PC-9 (cell line): ENCODE measurements at regions not wholly inside any gene's neighbourhood (a gene's known extent, or its start where the extent isn't known, plus 50 kb on each side); places are given as distances from the start of the nearest gene placed in this dataset.

Experiments used
- BruUV-seq: library from RNA; stranded (reverse); fragments of 400-500 nt; replicated peaks from 2 replicates; lab custom pipeline; 2021; lab: Mats Ljungman, UMichigan
- CTCF ChIA-PET: fragments of 300-600 bp; sonication (Branson Sonifier 250); formaldehyde crosslinking; loops from one replicate; lab custom pipeline; 2022; ENCODE audit warnings: antibody characterized with exemption; lab: Charles Lee
- POLR2A ChIA-PET: fragments of 300-600 bp; sonication (Branson Sonifier 250); formaldehyde crosslinking; loops from one replicate; lab custom pipeline; 2022; ENCODE audit warnings: antibody characterized with exemption; ENCODE audit not compliant: unreplicated experiment; lab: Charles Lee
- DNase-seq, 2 experiments: peaks; one replicate each; pipeline versions ENCODE4 v3.0.0 to v3.0.0-alpha.2; 2015 to 2022; ENCODE audit warnings: mixed read lengths in 1 of 2
- H2AFZ ChIP-seq: fragments of 200-600 bp; sonication (generic); 2 replicates; pipeline ENCODE4 v1.8.1; 2017; ENCODE audit warnings: antibody characterized with exemption
- H3F3A ChIP-seq: fragments of 200-600 bp; sonication (generic); 2 replicates; pipeline ENCODE4 v1.8.1; 2017; ENCODE audit warnings: antibody characterized with exemption, mild to moderate bottlenecking, low read depth; ENCODE audit not compliant: insufficient read depth
- H3K27ac ChIP-seq: fragments of 200-600 bp; sonication (generic); 2 replicates; pipeline ENCODE4 v1.6.1; 2016; ENCODE audit warnings: mixed run types
- H3K27me3 ChIP-seq: fragments of 200-600 bp; sonication (generic); 2 replicates; pipeline ENCODE4 v1.6.1; 2016; ENCODE audit warnings: low read depth, mixed run types; ENCODE audit not compliant: insufficient read depth
- H3K36me3 ChIP-seq: fragments of 200-600 bp; sonication (generic); 2 replicates; pipeline ENCODE4 v1.6.1; 2016; ENCODE audit warnings: low read depth, mixed run types
- H3K4me1 ChIP-seq: fragments of 200-600 bp; sonication (generic); replicated peaks from 2 replicates; pipeline ENCODE4 v1.6.1; 2016; ENCODE audit warnings: mixed run types; ENCODE audit not compliant: insufficient read depth
- H3K4me2 ChIP-seq: fragments of 200-600 bp; sonication (generic); 2 replicates; pipeline ENCODE4 v1.6.1; 2017; ENCODE audit warnings: mixed run types
- H3K4me3 ChIP-seq: fragments of 200-600 bp; sonication (generic); 2 replicates; pipeline ENCODE4 v1.6.1; 2016; ENCODE audit warnings: mixed run types
- H3K79me2 ChIP-seq: fragments of 200-600 bp; sonication (generic); 2 replicates; pipeline ENCODE4 v1.6.1; 2017; ENCODE audit warnings: low read depth, mixed run types
- H3K9me2 ChIP-seq: fragments of 200-600 bp; sonication (generic); 2 replicates; pipeline ENCODE4 v1.8.1; 2017; ENCODE audit warnings: mild to moderate bottlenecking; ENCODE audit not compliant: insufficient read depth
- H3K9me3 ChIP-seq: fragments of 200-600 bp; sonication (generic); 2 replicates; pipeline ENCODE4 v1.8.1; 2016; ENCODE audit warnings: low read depth; ENCODE audit not compliant: insufficient read depth
- H4K20me1 ChIP-seq: fragments of 200-600 bp; sonication (generic); 2 replicates; pipeline ENCODE4 v1.8.1; 2017; ENCODE audit not compliant: insufficient read depth
- EZH2 ChIP-seq: fragments of 200-600 bp; sonication (generic); IDR thresholded peaks from 2 replicates; pipeline ENCODE4 v1.8.0; 2017; ENCODE audit warnings: antibody characterized with exemption, low read depth
- intact Hi-C: fragments of 100-400 bp; cut with micrococcal nuclease; formaldehyde crosslinking; loops from one replicate; pipeline ENCODE4 v1.10.0; 2022; ENCODE audit not compliant: unreplicated experiment
- TF ChIP-seq, protein P1 (sequence below): fragments of 200-600 bp; sonication (generic); conservative IDR thresholded peaks from 2 replicates; pipeline ENCODE4 v1.6.1; 2017; ENCODE audit warnings: mixed run types, antibody characterized with exemption, mild to moderate bottlenecking, moderate library complexity

DNA sequence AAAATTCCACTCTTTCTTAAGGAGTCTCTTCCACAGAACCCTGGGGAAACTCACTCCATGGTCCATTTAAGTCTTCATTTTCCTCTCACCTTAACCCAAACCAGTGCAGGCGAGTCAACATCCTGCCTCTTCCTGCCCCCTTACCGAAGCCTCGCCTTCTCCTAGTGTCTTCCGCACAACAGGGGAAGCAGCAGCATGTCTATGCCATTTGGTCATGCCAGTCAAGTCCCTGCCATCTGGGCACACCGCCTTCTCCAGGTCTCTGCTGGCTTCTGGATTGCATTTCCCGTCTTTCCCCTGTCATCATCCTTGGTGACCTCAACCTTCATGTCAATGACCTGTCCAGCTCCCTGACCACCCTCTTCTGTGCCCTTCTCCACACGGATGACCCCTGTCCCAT is 77.3 kb upstream of the FZD7 start:
- BruUV-seq: no TSS peak
- Histone ChIP-seq H3K9me3 (no peaks in the 10 kb centered on the region), H3K27me3 (no peaks in the 10 kb centered on the region), H3K9me2 (no peaks in the 10 kb centered on the region), H3K27ac (no peak overlapping the region), H4K20me1 (no peaks in the 10 kb centered on the region), H3K79me2 (no peaks in the 10 kb centered on the region), H3K4me2 (no peak overlapping the region), H3K4me3 (no peak overlapping the region), H2AFZ (no peak overlapping the region), H3K4me1 (no peaks in the 10 kb centered on the region), H3F3A (no peaks in the 10 kb centered on the region), H3K36me3 (no peaks in the 10 kb centered on the region)
- ChIA-PET POLR2A (no interaction called here), CTCF (no interaction called here)
- intact Hi-C loops: no loop called here
- TF ChIP-seq EZH2: no peak
- TF ChIP-seq, protein P1, sequence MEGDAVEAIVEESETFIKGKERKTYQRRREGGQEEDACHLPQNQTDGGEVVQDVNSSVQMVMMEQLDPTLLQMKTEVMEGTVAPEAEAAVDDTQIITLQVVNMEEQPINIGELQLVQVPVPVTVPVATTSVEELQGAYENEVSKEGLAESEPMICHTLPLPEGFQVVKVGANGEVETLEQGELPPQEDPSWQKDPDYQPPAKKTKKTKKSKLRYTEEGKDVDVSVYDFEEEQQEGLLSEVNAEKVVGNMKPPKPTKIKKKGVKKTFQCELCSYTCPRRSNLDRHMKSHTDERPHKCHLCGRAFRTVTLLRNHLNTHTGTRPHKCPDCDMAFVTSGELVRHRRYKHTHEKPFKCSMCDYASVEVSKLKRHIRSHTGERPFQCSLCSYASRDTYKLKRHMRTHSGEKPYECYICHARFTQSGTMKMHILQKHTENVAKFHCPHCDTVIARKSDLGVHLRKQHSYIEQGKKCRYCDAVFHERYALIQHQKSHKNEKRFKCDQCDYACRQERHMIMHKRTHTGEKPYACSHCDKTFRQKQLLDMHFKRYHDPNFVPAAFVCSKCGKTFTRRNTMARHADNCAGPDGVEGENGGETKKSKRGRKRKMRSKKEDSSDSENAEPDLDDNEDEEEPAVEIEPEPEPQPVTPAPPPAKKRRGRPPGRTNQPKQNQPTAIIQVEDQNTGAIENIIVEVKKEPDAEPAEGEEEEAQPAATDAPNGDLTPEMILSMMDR: no peak
- DNase-seq: no peak

DNA sequence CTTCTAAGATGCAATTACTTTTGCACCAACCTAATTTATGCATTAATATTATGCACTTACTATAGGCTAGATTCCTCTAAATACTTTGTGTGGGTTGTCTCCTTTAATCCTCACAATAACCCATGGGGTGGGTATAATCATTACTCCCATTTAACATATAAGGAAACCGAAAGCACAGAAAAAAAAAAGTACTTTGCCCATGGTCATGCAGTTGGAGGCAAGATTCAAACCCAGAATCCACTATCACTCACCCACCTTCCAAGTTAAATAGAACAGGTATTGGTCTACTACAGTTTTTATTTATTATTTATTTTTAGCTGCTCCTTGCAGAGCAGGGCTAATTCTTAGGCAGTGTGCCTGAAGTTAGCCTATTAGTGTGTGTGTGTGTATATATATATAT is 76.6 kb upstream of the FZD7 start:
- no peak overlapping the region for H3K4me2 ChIP-seq
- H3K36me3 ChIP-seq: no peaks in the 10 kb centered on the region
- intact Hi-C loops: no loop called here
- TF ChIP-seq EZH2: no peak
- TF ChIP-seq, protein P1: no peak
- no peak for DNase-seq
- H3K79me2 ChIP-seq: no peaks in the 10 kb centered on the region
- H3F3A ChIP-seq: no peaks in the 10 kb centered on the region
- no peaks in the 10 kb centered on the region for H3K4me1 ChIP-seq
- no peaks in the 10 kb centered on the region for H3K9me2 ChIP-seq
- H3K4me3 ChIP-seq: no peak overlapping the region
- H3K27ac ChIP-seq: no peak overlapping the region
- H4K20me1 ChIP-seq: no peaks in the 10 kb centered on the region
- ChIA-PET CTCF (no interaction called here), POLR2A (no interaction called here)
- H2AFZ ChIP-seq: no peak overlapping the region
- BruUV-seq: no TSS peak
- H3K27me3 ChIP-seq: no peaks in the 10 kb centered on the region
- no peaks in the 10 kb centered on the region for H3K9me3 ChIP-seq

DNA sequence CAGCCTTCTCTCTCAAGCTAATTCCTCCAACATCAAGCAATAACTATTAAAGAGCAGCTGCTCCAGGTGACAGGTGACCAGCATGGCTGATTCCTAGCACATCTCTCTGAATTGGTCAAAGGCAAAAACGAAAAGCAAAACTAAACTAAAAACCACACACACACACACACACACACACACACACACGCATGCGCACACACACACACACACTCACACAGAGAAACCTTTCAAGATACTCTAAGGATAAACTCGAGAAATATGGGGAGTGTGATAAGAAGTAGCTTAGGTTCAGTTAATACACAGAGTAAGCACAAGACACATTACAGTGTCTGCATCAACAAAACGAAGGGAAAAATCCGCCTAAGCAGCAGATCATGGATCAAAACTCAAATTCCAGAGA is 74.5 kb upstream of the FZD7 start:
- TF ChIP-seq, protein P1: no peak
- no peak for TF ChIP-seq EZH2
- BruUV-seq: no TSS peak
- CTCF ChIA-PET: no interaction called here
- no peaks in the 10 kb centered on the region for H4K20me1 ChIP-seq
- H3K4me3 ChIP-seq: no peak overlapping the region
- no peak overlapping the region for H2AFZ ChIP-seq
- no peak overlapping the region for H3K4me2 ChIP-seq
- H3K27ac ChIP-seq: no peak overlapping the region
- POLR2A ChIA-PET: no interaction called here
- intact Hi-C loops: no loop called here
- H3K9me2 ChIP-seq: no peaks in the 10 kb centered on the region
- no peaks in the 10 kb centered on the region for H3K9me3 ChIP-seq
- no peak for DNase-seq
- H3F3A ChIP-seq: no peaks in the 10 kb centered on the region
- no peaks in the 10 kb centered on the region for H3K79me2 ChIP-seq
- H3K27me3 ChIP-seq: no peaks in the 10 kb centered on the region
- no peaks in the 10 kb centered on the region for H3K36me3 ChIP-seq
- H3K4me1 ChIP-seq: no peaks in the 10 kb centered on the region
